K562 (cell line): ENCODE measurements at regions not wholly inside any gene's neighbourhood (a gene's known extent, or its start where the extent isn't known, plus 50 kb on each side); places are given as distances from the start of the nearest gene placed in this dataset.

Source experiments
- ATAC-seq: fragments of 200-7000 bp; cut with Tn5 transposase; 3 replicates; pipeline ENCODE4 v1.9.1; 2020; ENCODE audit warnings: moderate library complexity
- BruUV-seq: library from RNA; stranded (reverse); fragments of 400-500 nt; replicated peaks from 2 replicates; lab custom pipeline; 2021; lab: Mats Ljungman, UMichigan
- CTCF ChIA-PET: fragments of 300-600 bp; formaldehyde crosslinking; extraction: SDS; loops from one replicate; lab custom pipeline; 2021; ENCODE audit warnings: low intra/inter-chr PET ratio; lab: Yijun Ruan, JAX
- POLR2A ChIA-PET: fragments of 300-600, 350-650 bp; sonication (Branson Sonifier 250); formaldehyde crosslinking; extraction: SDS; loops from one replicate; lab custom pipeline; 2021; ENCODE audit warnings: antibody characterized with exemption, inconsistent platforms; lab: Yijun Ruan, JAX
- DNase-seq, 4 experiments: peaks; one replicate each; pipeline versions ENCODE4 v3.0.0 to v3.0.0-alpha.2; 2011 to 2018; ENCODE audit warnings: low spot score in 3 of 4, mixed read lengths in 3 of 4; ENCODE audit errors: extremely low read depth in 1 of 4
- FAIRE-seq: peaks from 2 replicates; lab custom pipeline; 2011; peaks lifted over from hg19 to GRCh38; lab: Jason Lieb, UNC
- H2AFZ ChIP-seq: 2 replicates; pipeline ENCODE4 v1.6.0; 2011; ENCODE audit warnings: low read depth, low read length, control low read depth, inconsistent platforms
- H3K27ac ChIP-seq: fragments of 200-600 bp; 3 replicates; pipeline ENCODE4 v1.8.0; 2011; ENCODE audit warnings: low read depth, mild to moderate bottlenecking, control low read depth, inconsistent platforms, low read length, moderate library complexity, mixed read lengths; ENCODE audit errors: extremely low read depth
- H3K27me3 ChIP-seq, 2 experiments: fragments of 300-600 bp in 1 of 2; 2 replicates in 1 of 2; 3 replicates in 1 of 2; pipeline versions ENCODE4 v1.6.0 to v1.8.0; 2011; ENCODE audit warnings: inconsistent platforms in 2 of 2, low read length in 2 of 2, mild to moderate bottlenecking in 1 of 2, mixed read lengths in 1 of 2, moderate library complexity in 1 of 2; ENCODE audit not compliant: control insufficient read depth in 2 of 2, insufficient read depth in 2 of 2
- H3K36me3 ChIP-seq: fragments of 300-600 bp; 3 replicates; pipeline ENCODE4 v1.8.0; 2011; ENCODE audit warnings: mild to moderate bottlenecking, low read length, inconsistent platforms; ENCODE audit not compliant: control insufficient read depth, insufficient read depth
- H3K4me1 ChIP-seq, 2 experiments: fragments of 200-600 bp in 1 of 2; replicated peaks in 1 of 2; 2 replicates in 1 of 2; 3 replicates in 1 of 2; pipeline versions ENCODE4 v1.5.1 to v1.8.0; 2011; ENCODE audit warnings: inconsistent platforms in 2 of 2, low read length in 2 of 2, mild to moderate bottlenecking in 1 of 2, mixed read lengths in 1 of 2, moderate library complexity in 1 of 2; ENCODE audit not compliant: control insufficient read depth in 2 of 2, insufficient read depth in 2 of 2
- H3K4me2 ChIP-seq: 2 replicates; pipeline ENCODE4 v1.6.1; 2011; ENCODE audit warnings: low read length, control low read depth, inconsistent platforms, mixed read lengths; ENCODE audit not compliant: insufficient read depth
- H3K4me3 ChIP-seq: fragments of 200-600 bp; sonication (generic), shearing (Covaris generic); 2 replicates; pipeline ENCODE4 v1.5.1; 2016; ENCODE audit warnings: control low read depth, inconsistent platforms
- H3K79me2 ChIP-seq: fragments of 200-600 bp; 3 replicates; pipeline ENCODE4 v1.8.0; 2011; ENCODE audit warnings: low read length, inconsistent platforms; ENCODE audit not compliant: control insufficient read depth, insufficient read depth
- H3K9ac ChIP-seq, 2 experiments: 2 replicates each; pipeline versions ENCODE4 v1.6.0 to v1.6.1; 2011; ENCODE audit warnings: low read depth in 2 of 2, low read length in 2 of 2, control low read depth in 1 of 2, inconsistent platforms in 1 of 2, mild to moderate bottlenecking in 1 of 2, mixed read lengths in 1 of 2; ENCODE audit not compliant: insufficient read depth in 1 of 2
- H3K9me1 ChIP-seq: one replicate; pipeline ENCODE4 v1.6.0; 2011; ENCODE audit warnings: inconsistent platforms, mild to moderate bottlenecking, low read length, moderate library complexity; ENCODE audit not compliant: control insufficient read depth, insufficient read depth
- H3K9me3 ChIP-seq: replicated peaks from 2 replicates; pipeline ENCODE4 v1.5.1; 2011; ENCODE audit warnings: low read depth, low read length, inconsistent platforms; ENCODE audit not compliant: control insufficient read depth, insufficient read depth
- H4K20me1 ChIP-seq: replicated peaks from 2 replicates; pipeline ENCODE4 v1.6.1; 2011; ENCODE audit warnings: low read length, inconsistent platforms, mixed read lengths; ENCODE audit not compliant: control insufficient read depth, insufficient read depth
- ARNT ChIP-seq, 2 experiments: fragments of 450-650 bp; IDR thresholded peaks; 2 replicates each; pipeline ENCODE4 v1.6.1; 2016; ENCODE audit warnings: mild to moderate bottlenecking in 1 of 2
- CBX3 ChIP-seq, 2 experiments: IDR thresholded peaks; 1 replicate in 1 of 2; 2 replicates in 1 of 2; pipeline ENCODE4 v1.6.1; 2012; ENCODE audit warnings: inconsistent platforms in 2 of 2, low read length in 2 of 2, borderline replicate concordance in 1 of 2, control low read depth in 1 of 2
- CTBP1 ChIP-seq: fragments of 450-650 bp; IDR thresholded peaks from 2 replicates; pipeline ENCODE4 v1.6.1; 2016; ENCODE audit warnings: borderline replicate concordance
- GATAD2A ChIP-seq: fragments of 450-650 bp; IDR thresholded peaks from 2 replicates; pipeline ENCODE4 v1.6.1; 2017
- HLTF ChIP-seq: fragments of 450-650 bp; IDR thresholded peaks from 2 replicates; pipeline ENCODE4 v1.6.1; 2016
- MAZ ChIP-seq, 2 experiments: fragments of 450-650 bp in 1 of 2; sonication (generic) in 1 of 2; formaldehyde crosslinking; IDR thresholded peaks in 1 of 2; conservative IDR thresholded peaks in 1 of 2; 2 replicates each; pipeline versions ENCODE4 v1.4.0 to v1.5.0; 2020; ENCODE audit warnings: mild to moderate bottlenecking in 1 of 2, missing genetic modification reagents in 1 of 2
- MCM2 ChIP-seq: fragments of 450-650 bp; IDR thresholded peaks from 2 replicates; pipeline ENCODE4 v1.6.1; 2017; ENCODE audit warnings: low read depth, mild to moderate bottlenecking
- MEF2D ChIP-seq: conservative IDR thresholded peaks from 2 replicates; pipeline ENCODE4 v1.6.1; 2016; ENCODE audit warnings: low read depth, missing genetic modification characterization, missing compliant biosample characterization
- POLR2G ChIP-seq: fragments of 200-400 bp; formaldehyde crosslinking; IDR thresholded peaks from 2 replicates; pipeline ENCODE4 v1.6.1; 2017; ENCODE audit warnings: low read depth, mild to moderate bottlenecking, antibody characterized with exemption, low read length, moderate library complexity
- RBM39 ChIP-seq: fragments of 200-400 bp; formaldehyde crosslinking; optimal IDR thresholded peaks from 2 replicates; pipeline ENCODE3; 2018; ENCODE audit warnings: low read depth, low read length
- SIN3B ChIP-seq: fragments of 450-650 bp; IDR thresholded peaks from 2 replicates; pipeline ENCODE4 v1.6.1; 2017; ENCODE audit warnings: low read depth, mild to moderate bottlenecking, moderate library complexity
- SIRT6 ChIP-seq: IDR thresholded peaks from one replicate; pipeline ENCODE4 v1.6.1; 2012; ENCODE audit warnings: low read depth, mild to moderate bottlenecking, control low read depth, inconsistent platforms, low read length, moderate library complexity
- SMAD1 ChIP-seq: fragments of 150-350 bp; IDR thresholded peaks from 2 replicates; pipeline ENCODE4 v1.6.1; 2014; ENCODE audit warnings: low read length, low read depth; ENCODE audit not compliant: partially characterized antibody
- SP1 ChIP-seq: sonication (generic); formaldehyde crosslinking; IDR thresholded peaks from 2 replicates; pipeline ENCODE4 v1.8.1; 2022; ENCODE audit warnings: mild to moderate bottlenecking, missing genetic modification reagents
- ZBTB34 ChIP-seq: fragments of 250-450 bp; sonication (Bioruptor Pico); IDR thresholded peaks from 2 replicates; pipeline ENCODE4 v1.8.0; 2021; ENCODE audit warnings: mild to moderate bottlenecking, moderate library complexity
- ZNF592 ChIP-seq: fragments of 450-650 bp; IDR thresholded peaks from 2 replicates; pipeline ENCODE4 v1.6.1; 2017; ENCODE audit warnings: antibody characterized with exemption, mild to moderate bottlenecking
- WGBS: fragments of 100-300 bp; shearing (Covaris generic); methylation state at CpG from one replicate; pipeline ENCODE4 v1.1.6; 2016; ENCODE audit warnings: low coverage, mixed read lengths; ENCODE audit not compliant: insufficient coverage; ENCODE audit errors: missing lambda C conversion rate; 5-methylcytosine and 5-hydroxymethylcytosine counted together
- in situ Hi-C: fragments of 300-500 bp; cut with MboI; formaldehyde crosslinking; loops from 4 replicates; pipeline ENCODE4 v1.15.0; 2018; ENCODE audit warnings: inconsistent platforms, mixed read lengths
- intact Hi-C: fragments of 100-400 bp; cut with micrococcal nuclease; formaldehyde crosslinking; loops from 2 replicates; pipeline ENCODE4 v1.14.2; 2022

- in situ Hi-C loops (no loop called here), intact Hi-C loops (no loop called here)
Observed at GRCh38 chr9:117952581-117952980, 248.4 kb downstream of the TLR4 start.

More at GRCh38 chr9:117952581-117952980, 248.4 kb downstream of the TLR4 start:
- BruUV-seq = no TSS peak
- Histone ChIP-seq H3K4me3 (no peak overlapping the region), H3K4me1 (no peaks in the 10 kb centered on the region), H2AFZ (no peak overlapping the region), H3K36me3 (no peaks in the 10 kb centered on the region), H3K4me2 (no peak overlapping the region), H3K27me3 (no peaks in the 10 kb centered on the region), H3K27ac (no peak overlapping the region), H3K9me1 (no peaks in the 10 kb centered on the region), H3K9ac (no peak overlapping the region), H3K79me2 (no peaks in the 10 kb centered on the region), H4K20me1 (no peaks in the 10 kb centered on the region), H3K9me3 (no peaks in the 10 kb centered on the region)
- TF ChIP-seq ZBTB34 (CRISPR knock-in tag) (no peak), CBX3 (IDR thresholded peaks at IDR 0.05; ENCODE audit: borderline replicate concordance in 1 of 2, low read length in 2 of 2) (no peak), CTBP1 (no peak), HLTF (no peak), SIN3B (no peak), POLR2G (no peak), SIRT6 (no peak), MCM2 (no peak), ARNT (IDR thresholded peaks at IDR 0.05) (no peak), MEF2D (no peak), RBM39 (no peak), GATAD2A (no peak), ZNF592 (no peak), SP1 (CRISPR knock-in tag) (no peak), MAZ (CRISPR knock-in tag; conservative IDR thresholded peaks at IDR 0.05 in 1 of 2, IDR thresholded peaks at IDR 0.05 in 1 of 2) (no peak), SMAD1 (no peak)
- DNase-seq (no peak), FAIRE-seq (no peak), ATAC-seq (no peak)
- WGBS = 0% methylated on average over 2 of the region's 2 CpGs
- ChIA-PET CTCF (no interaction called here), POLR2A (no interaction called here)
